OCI-LY3 (cell line): ENCODE measurements at regions not wholly inside any gene's neighbourhood (a gene's known extent, or its start where the extent isn't known, plus 50 kb on each side); places are given as distances from the start of the nearest gene placed in this dataset.

Source experiments
- H2AFZ ChIP-seq: fragments of 200-600, 300-600 bp; shearing (Covaris generic); 2 replicates; pipeline ENCODE4 v1.6.0; 2014; ENCODE audit warnings: antibody characterized with exemption, low read depth, low read length
- H3K27ac ChIP-seq: fragments of 200-600, 300-600 bp; sonication (generic); 2 replicates; pipeline ENCODE4 v1.5.1; 2014; ENCODE audit warnings: mild to moderate bottlenecking, low read length, moderate library complexity, mixed read lengths
- H3K27me3 ChIP-seq: fragments of 200-600, 300-600 bp; sonication (generic); 2 replicates; pipeline ENCODE4 v1.6.1; 2014; ENCODE audit warnings: low read depth, low read length, mixed read lengths
- H3K36me3 ChIP-seq: fragments of 200-600, 300-600 bp; sonication (generic); replicated peaks from 2 replicates; pipeline ENCODE3; 2014; ENCODE audit warnings: low read depth, low read length, mixed read lengths
- H3K4me1 ChIP-seq: fragments of 300-600, 200-600 bp; sonication (generic); 2 replicates; pipeline ENCODE4 v1.6.1; 2014; ENCODE audit warnings: low read length, mixed read lengths
- H3K4me2 ChIP-seq: fragments of 200-600, 300-600 bp; sonication (generic); 2 replicates; pipeline ENCODE4 v1.6.1; 2014; ENCODE audit warnings: low read length, mixed read lengths
- H3K4me3 ChIP-seq: fragments of 300-600, 200-600 bp; sonication (generic); 2 replicates; pipeline ENCODE4 v1.5.1; 2014; ENCODE audit warnings: antibody characterized with exemption, mild to moderate bottlenecking, low read length, moderate library complexity
- H3K79me2 ChIP-seq: fragments of 300-600, 200-600 bp; shearing (Covaris generic); 2 replicates; pipeline ENCODE4 v1.6.1; 2014; ENCODE audit warnings: mild to moderate bottlenecking, low read length, mixed read lengths
- H3K9ac ChIP-seq: fragments of 300-600, 200-600 bp; shearing (Covaris generic); 2 replicates; pipeline ENCODE4 v1.6.0; 2014; ENCODE audit warnings: mild to moderate bottlenecking, low read length, moderate library complexity
- H3K9me3 ChIP-seq: fragments of 200-600, 300-600 bp; shearing (Covaris generic); 2 replicates; pipeline ENCODE4 v1.6.1; 2014; ENCODE audit warnings: low read length, mixed read lengths; ENCODE audit not compliant: insufficient read depth
- H4K20me1 ChIP-seq: fragments of 200-600, 300-600 bp; sonication (generic); 2 replicates; pipeline ENCODE4 v1.6.1; 2016; ENCODE audit warnings: low read length, mixed read lengths; ENCODE audit not compliant: insufficient read depth
- EZH2phosphoT487 ChIP-seq: fragments of 200-600 bp; shearing (Covaris generic); IDR thresholded peaks from 2 replicates; pipeline ENCODE4 v1.6.1; 2018; ENCODE audit warnings: antibody characterized with exemption, mixed run types, low read depth
- TF ChIP-seq, protein P1 (sequence below): fragments of 200-600, 300-600 bp; sonication (generic); IDR thresholded peaks from 2 replicates; pipeline ENCODE4 v1.5.1; 2014; ENCODE audit warnings: antibody characterized with exemption, low read length, low read depth

DNA sequence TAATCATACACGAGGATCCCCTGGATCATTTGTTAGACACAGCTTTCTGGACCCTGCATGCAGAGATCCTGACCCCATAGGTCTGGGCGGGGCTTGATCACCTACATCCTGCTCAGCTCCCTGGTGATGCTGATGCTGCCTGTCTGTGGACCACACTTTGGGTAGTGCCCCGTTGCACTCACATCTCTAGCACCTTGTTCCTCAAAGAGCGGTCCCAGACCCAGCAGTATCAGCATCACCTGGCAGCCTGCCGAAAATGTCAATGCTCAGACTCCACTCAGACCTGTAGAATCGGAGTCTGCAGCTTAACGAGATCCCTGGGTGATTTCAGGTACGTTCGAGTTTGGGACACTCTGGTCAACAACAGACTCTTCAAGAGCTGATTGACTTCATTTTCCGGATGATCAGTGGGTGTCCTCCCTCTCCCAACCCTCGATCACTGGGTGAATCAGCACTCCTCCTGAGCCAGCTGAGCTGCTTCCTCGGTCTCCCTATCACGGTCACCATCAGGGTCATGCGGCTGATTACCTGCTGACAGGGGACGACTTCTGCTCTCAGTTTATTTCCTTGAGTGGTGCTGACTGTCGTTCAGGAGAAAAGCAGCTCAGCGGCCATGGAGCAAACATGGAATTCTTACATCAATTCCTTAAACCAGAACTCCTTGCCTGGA lies 150.6 kb upstream of the RAB12 start:
- Histone ChIP-seq H3K27me3 (peaks cover 5% of the 10 kb centered on the region; the same call in 1 of the 2 replicates), H4K20me1 (no peaks in the 10 kb centered on the region), H3K9ac (no peak overlapping the region), H3K4me2 (no peak overlapping the region), H3K36me3 (no peaks in the 10 kb centered on the region), H2AFZ (no peak overlapping the region), H3K9me3 (no peaks in the 10 kb centered on the region), H3K79me2 (no peaks in the 10 kb centered on the region), H3K4me1 (no peaks in the 10 kb centered on the region), H3K4me3 (no peak overlapping the region), H3K27ac (no peak overlapping the region)
- TF ChIP-seq EZH2phosphoT487, result no peak
- TF ChIP-seq, protein P1, sequence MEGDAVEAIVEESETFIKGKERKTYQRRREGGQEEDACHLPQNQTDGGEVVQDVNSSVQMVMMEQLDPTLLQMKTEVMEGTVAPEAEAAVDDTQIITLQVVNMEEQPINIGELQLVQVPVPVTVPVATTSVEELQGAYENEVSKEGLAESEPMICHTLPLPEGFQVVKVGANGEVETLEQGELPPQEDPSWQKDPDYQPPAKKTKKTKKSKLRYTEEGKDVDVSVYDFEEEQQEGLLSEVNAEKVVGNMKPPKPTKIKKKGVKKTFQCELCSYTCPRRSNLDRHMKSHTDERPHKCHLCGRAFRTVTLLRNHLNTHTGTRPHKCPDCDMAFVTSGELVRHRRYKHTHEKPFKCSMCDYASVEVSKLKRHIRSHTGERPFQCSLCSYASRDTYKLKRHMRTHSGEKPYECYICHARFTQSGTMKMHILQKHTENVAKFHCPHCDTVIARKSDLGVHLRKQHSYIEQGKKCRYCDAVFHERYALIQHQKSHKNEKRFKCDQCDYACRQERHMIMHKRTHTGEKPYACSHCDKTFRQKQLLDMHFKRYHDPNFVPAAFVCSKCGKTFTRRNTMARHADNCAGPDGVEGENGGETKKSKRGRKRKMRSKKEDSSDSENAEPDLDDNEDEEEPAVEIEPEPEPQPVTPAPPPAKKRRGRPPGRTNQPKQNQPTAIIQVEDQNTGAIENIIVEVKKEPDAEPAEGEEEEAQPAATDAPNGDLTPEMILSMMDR, result no peak

DNA sequence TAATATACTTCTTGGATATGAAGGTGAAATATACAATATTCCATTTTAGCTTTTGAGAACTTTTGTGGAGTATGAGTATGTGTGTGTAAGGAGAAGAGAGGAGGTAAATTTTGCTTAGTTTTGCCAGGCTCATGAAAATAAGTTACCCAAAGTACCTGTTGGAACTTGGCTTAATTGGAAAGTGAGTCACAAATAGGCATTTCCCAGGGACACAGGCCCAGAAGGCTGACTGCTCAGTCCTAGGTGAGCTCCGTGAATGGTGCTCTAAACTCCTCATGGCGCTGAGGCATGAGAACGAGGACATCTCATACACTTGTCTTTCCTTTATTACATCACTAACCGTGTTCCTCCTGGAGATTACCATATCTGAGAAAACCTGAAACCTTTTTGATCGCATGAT lies 148.5 kb upstream of the RAB12 start:
- no peaks in the 10 kb centered on the region for H3K4me1 ChIP-seq
- no peak overlapping the region for H2AFZ ChIP-seq
- H3K79me2 ChIP-seq, result no peaks in the 10 kb centered on the region
- peaks cover 11% of the 10 kb centered on the region; the same call in 1 of the 2 replicates for H3K27me3 ChIP-seq
- H3K27ac ChIP-seq, result no peak overlapping the region
- no peak overlapping the region for H3K9ac ChIP-seq
- TF ChIP-seq, protein P1, result no peak
- no peak for TF ChIP-seq EZH2phosphoT487
- no peaks in the 10 kb centered on the region for H4K20me1 ChIP-seq
- H3K4me3 ChIP-seq, result no peak overlapping the region
- H3K36me3 ChIP-seq, result no peaks in the 10 kb centered on the region
- H3K9me3 ChIP-seq, result no peaks in the 10 kb centered on the region
- no peak overlapping the region for H3K4me2 ChIP-seq

DNA sequence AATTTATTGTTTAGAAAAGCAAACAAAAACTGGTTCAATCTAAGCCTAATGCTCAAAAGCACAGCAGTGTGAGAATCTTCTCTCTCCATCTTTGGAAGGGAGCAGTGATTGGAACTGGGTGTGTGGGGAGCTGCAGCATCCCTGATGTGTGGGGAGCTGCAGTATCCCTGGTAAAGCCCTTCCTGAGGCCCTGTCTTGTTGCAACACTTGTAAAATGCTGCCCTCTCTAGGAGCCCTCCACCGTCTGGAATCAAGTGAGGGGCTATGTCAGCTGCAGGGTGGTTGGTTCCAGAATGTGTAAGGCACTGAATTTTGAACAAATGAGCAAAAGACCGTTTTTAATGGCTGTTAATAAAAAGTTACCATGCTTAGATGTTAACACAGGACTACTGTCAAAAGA lies 147.7 kb upstream of the RAB12 start:
- Histone ChIP-seq H2AFZ (no peak overlapping the region), H3K9me3 (no peaks in the 10 kb centered on the region), H3K36me3 (no peaks in the 10 kb centered on the region), H3K4me2 (no peak overlapping the region), H3K9ac (no peak overlapping the region), H3K27me3 (peaks cover 11% of the 10 kb centered on the region; the same call in 1 of the 2 replicates), H3K27ac (no peak overlapping the region), H4K20me1 (no peaks in the 10 kb centered on the region), H3K4me3 (no peak overlapping the region), H3K79me2 (no peaks in the 10 kb centered on the region), H3K4me1 (no peaks in the 10 kb centered on the region)
- TF ChIP-seq, protein P1, result no peak
- TF ChIP-seq EZH2phosphoT487, result no peak

DNA sequence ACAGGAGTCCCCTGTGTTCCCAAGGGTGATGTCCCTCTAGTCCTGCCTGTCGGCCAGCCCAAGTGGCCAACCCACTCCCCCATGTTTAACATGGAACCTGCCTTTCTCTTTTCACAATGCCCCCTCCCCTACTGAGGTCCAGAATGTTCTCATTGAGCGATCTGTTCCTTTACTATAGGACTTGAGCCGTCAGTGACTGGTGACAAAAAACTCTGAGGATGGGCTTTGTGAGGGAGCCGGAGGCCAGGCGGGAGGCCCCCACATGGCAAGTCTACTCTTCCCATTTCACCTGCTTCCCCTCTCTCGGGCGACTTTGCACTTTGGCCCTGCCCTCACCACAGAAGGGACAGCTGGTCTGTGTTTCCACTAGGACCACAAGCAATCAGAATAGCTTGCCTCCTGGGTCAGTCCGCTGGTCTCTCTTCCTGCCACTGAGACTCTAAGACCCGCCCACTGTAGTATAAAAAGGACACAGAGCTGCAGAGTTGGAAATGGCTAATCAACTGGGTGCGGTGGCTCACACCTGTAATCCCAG lies 146.5 kb upstream of the RAB12 start:
- no peak for TF ChIP-seq EZH2phosphoT487
- TF ChIP-seq, protein P1, result no peak
- Histone ChIP-seq H3K36me3 (no peaks in the 10 kb centered on the region), H4K20me1 (no peaks in the 10 kb centered on the region), H3K4me3 (no peak overlapping the region), H3K27ac (no peak overlapping the region), H3K4me2 (no peak overlapping the region), H3K9ac (no peak overlapping the region), H3K4me1 (no peaks in the 10 kb centered on the region), H2AFZ (no peak overlapping the region), H3K27me3 (peaks cover 11% of the 10 kb centered on the region; the same call in 1 of the 2 replicates), H3K9me3 (no peaks in the 10 kb centered on the region), H3K79me2 (no peaks in the 10 kb centered on the region)
